ENCODE measurements at regions not wholly inside any gene's neighbourhood (a gene's known extent, or its start where the extent isn't known, plus 50 kb on each side); places are given as distances from the start of the nearest gene placed in this dataset.

- no peak for TF ChIP-seq ZNF639 (CRISPR knock-in tag; conservative IDR thresholded peaks at IDR 0.05 in 1 of 2, IDR thresholded peaks at IDR 0.05 in 1 of 2)
These were observed 122.3 kb upstream of the ABCA1 start (continued) for GRCh38 chr9:105050296-105050695.

GRCh38 chr9:105051897-105052296, 123.9 kb upstream of the ABCA1 start:
- no peaks in the 10 kb centered on the region for H3K9me1 ChIP-seq (ENCODE audit: control insufficient read depth, insufficient read depth, low read length)
- H2AFZ ChIP-seq (ENCODE audit: low read depth, low read length), result no peak overlapping the region
- ChIA-PET CTCF (ENCODE audit: low intra/inter-chr PET ratio) (no interaction called here), POLR2A (no interaction called here)
- H3K4me1 ChIP-seq (replicated peaks in 1 of 2; ENCODE audit: control insufficient read depth in 2 of 2, insufficient read depth in 2 of 2, low read length in 2 of 2), result no peaks in the 10 kb centered on the region
- FAIRE-seq (no peak), DNase-seq (ENCODE audit: extremely low read depth in 1 of 4, low spot score in 3 of 4) (no peak), ATAC-seq (no peak)
- H3K36me3 ChIP-seq (ENCODE audit: control insufficient read depth, insufficient read depth, low read length), result no peaks in the 10 kb centered on the region
- H3K79me2 ChIP-seq (ENCODE audit: control insufficient read depth, insufficient read depth, low read length), result no peaks in the 10 kb centered on the region
- intact Hi-C loops (cut with micrococcal nuclease) (no loop called here), in situ Hi-C loops (cut with MboI) (no loop called here)
- no peak overlapping the region for H3K4me3 ChIP-seq
- BruUV-seq (replicated peaks), result no TSS peak
- 7% methylated on average over 7 of the region's 8 CpGs for WGBS (ENCODE audit: insufficient coverage, low coverage, missing lambda C conversion rate)
- H3K4me2 ChIP-seq (ENCODE audit: insufficient read depth, low read length), result no peak overlapping the region
- TF ChIP-seq ZBTB34 (CRISPR knock-in tag; IDR thresholded peaks at IDR 0.05), result no peak
- no peak for TF ChIP-seq ZNF184 (CRISPR knock-in tag; IDR thresholded peaks at IDR 0.05)
- TF ChIP-seq EP400 (IDR thresholded peaks at IDR 0.05), result no peak
- no peak for TF ChIP-seq NFIX (CRISPR knock-in tag; IDR thresholded peaks at IDR 0.05; ENCODE audit: low read depth)
- TF ChIP-seq TSC22D4 (tag; IDR thresholded peaks at IDR 0.05), result no peak
- TF ChIP-seq ZNF830 (CRISPR knock-in tag; IDR thresholded peaks at IDR 0.05), result no peak
- no peak for TF ChIP-seq POLR3G (IDR thresholded peaks at IDR 0.05; ENCODE audit: extremely low read depth, insufficient read length, insufficient replicate concordance)
- TF ChIP-seq RCOR1 (IDR thresholded peaks at IDR 0.05; ENCODE audit: borderline replicate concordance in 1 of 2, low read depth in 2 of 2, low read length in 2 of 2), result no peak
- TF ChIP-seq ZNF23 (CRISPR knock-in tag; IDR thresholded peaks at IDR 0.05), result no peak
- TF ChIP-seq RAD51 (IDR thresholded peaks at IDR 0.05; ENCODE audit: borderline replicate concordance, low read depth), result no peak
- TF ChIP-seq ZNF77 (CRISPR knock-in tag; IDR thresholded peaks at IDR 0.05), result no peak
- H3K27ac ChIP-seq (ENCODE audit: extremely low read depth, low read depth, low read length), result no peak overlapping the region
- peaks cover under 1 to 2% of the 10 kb centered on the region in 2 experiments; a peak in 2 of 5 replicates for H3K27me3 ChIP-seq (ENCODE audit: control insufficient read depth in 2 of 2, insufficient read depth in 2 of 2, low read length in 2 of 2)
- no peaks in the 10 kb centered on the region for H3K9me3 ChIP-seq (replicated peaks; ENCODE audit: control insufficient read depth, insufficient read depth, low read depth, low read length)
- no peaks in the 10 kb centered on the region for H4K20me1 ChIP-seq (replicated peaks; ENCODE audit: control insufficient read depth, insufficient read depth, low read length)
- no peak overlapping the region for H3K9ac ChIP-seq (ENCODE audit: insufficient read depth in 1 of 2, low read depth in 2 of 2, low read length in 2 of 2)

Measured in K562 (cell line).